Esophagus (tissue), 2 donors: ENCODE measurements at regions not wholly inside any gene's neighbourhood (a gene's known extent, or its start where the extent isn't known, plus 50 kb on each side); places are given as distances from the start of the nearest gene placed in this dataset.
A peak's percentile ranks its signal among the peaks of the same experiment; 100 is the strongest.

ENCODE experiments used
- H3K27ac ChIP-seq, 2 donors: one replicate each; pipeline ENCODE4 v1.5.1; 2013; ENCODE audit warnings: low read depth in 2 of 2, mild to moderate bottlenecking in 2 of 2, inconsistent platforms in 1 of 2, low read length in 1 of 2, moderate library complexity in 1 of 2
- H3K27me3 ChIP-seq, 2 donors: one replicate each; pipeline ENCODE4 v1.6.1; 2013; ENCODE audit warnings: low read length in 2 of 2, control low read depth in 1 of 2, mild to moderate bottlenecking in 1 of 2; ENCODE audit not compliant: insufficient read depth in 2 of 2, control insufficient read depth in 1 of 2
- H3K36me3 ChIP-seq, 2 donors: one replicate each; pipeline ENCODE4 v1.6.1; 2013; ENCODE audit warnings: low read length in 1 of 2; ENCODE audit not compliant: control insufficient read depth in 2 of 2, insufficient read depth in 2 of 2
- H3K4me1 ChIP-seq, 2 donors: one replicate each; pipeline ENCODE4 v1.6.1; 2013; ENCODE audit warnings: low read length in 1 of 2; ENCODE audit not compliant: control insufficient read depth in 2 of 2, insufficient read depth in 2 of 2
- H3K4me3 ChIP-seq, 2 donors: one replicate each; pipeline ENCODE4 v1.5.1; 2013; ENCODE audit warnings: low read length in 2 of 2, mild to moderate bottlenecking in 2 of 2, low read depth in 1 of 2, moderate library complexity in 1 of 2
- H3K9me3 ChIP-seq, 2 donors: one replicate each; pipeline ENCODE4 v1.6.1; 2013; ENCODE audit warnings: mild to moderate bottlenecking in 2 of 2, low read depth in 1 of 2, low read length in 1 of 2, moderate library complexity in 1 of 2; ENCODE audit not compliant: control insufficient read depth in 2 of 2, insufficient read depth in 1 of 2
- WGBS, 2 donors: extraction: QIAGEN DNeasy Blood & Tissue Kit; methylation state at CpG; one replicate each; pipeline ENCODE4 v1.1.7; 2013; 5-methylcytosine and 5-hydroxymethylcytosine counted together
- donor health status: healthy with polysubstance abuse.
- donor health status: Bipolar disorder and iron deficiency.

GRCh38 chr6:132089173-132089572 lies 138.0 kb upstream of the CCN2 start:
- Histone ChIP-seq H3K27me3 (no peaks in the 10 kb centered on the region), H3K36me3 (no peaks in the 10 kb centered on the region), H3K4me3 (no peak overlapping the region), H3K27ac (no peak overlapping the region), H3K4me1 (no peaks in the 10 kb centered on the region), H3K9me3 (no peaks in the 10 kb centered on the region)
- 75 to 85% methylated on average over 2 of the region's 2 CpGs for WGBS, 2 donors

- no peaks in the 10 kb centered on the region for H3K4me1 ChIP-seq
- no peak overlapping the region for H3K27ac ChIP-seq
- H3K9me3 ChIP-seq, result no peaks in the 10 kb centered on the region
- H3K36me3 ChIP-seq, result no peaks in the 10 kb centered on the region
- WGBS, 2 donors, result 80 to 81% methylated on average over 2 of the region's 2 CpGs
- H3K27me3 ChIP-seq, result no peaks in the 10 kb centered on the region
- H3K4me3 ChIP-seq, result no peak overlapping the region
Measured at GRCh38 chr6:132088150-132088549, 137.0 kb upstream of the CCN2 start.

GRCh38 chr6:132087391-132087790 lies 136.2 kb upstream of the CCN2 start:
- Histone ChIP-seq H3K4me3 (no peak overlapping the region), H3K27me3 (no peaks in the 10 kb centered on the region), H3K9me3 (no peaks in the 10 kb centered on the region), H3K36me3 (no peaks in the 10 kb centered on the region), H3K4me1 (no peaks in the 10 kb centered on the region), H3K27ac (no peak overlapping the region)
- 36 to 54% methylated on average over 2 of the region's 2 CpGs for WGBS, 2 donors

GRCh38 chr6:132085731-132086130 lies 134.6 kb upstream of the CCN2 start:
- WGBS, 2 donors, result 72 to 80% methylated on average over 5 of the region's 5 CpGs
- no peaks in the 10 kb centered on the region for H3K36me3 ChIP-seq
- H3K27ac ChIP-seq, result no peak overlapping the region
- no peaks in the 10 kb centered on the region for H3K9me3 ChIP-seq
- H3K27me3 ChIP-seq, result no peaks in the 10 kb centered on the region
- H3K4me3 ChIP-seq, result no peak overlapping the region
- no peaks in the 10 kb centered on the region for H3K4me1 ChIP-seq

GRCh38 chr6:132084811-132085509 lies 133.8 kb upstream of the CCN2 start:
- H3K4me3 ChIP-seq, result no peak overlapping the region
- H3K4me1 ChIP-seq, result no peaks in the 10 kb centered on the region
- H3K27ac ChIP-seq, result peak overlapping the region in 1 of 2 donors; percentile 31
- H3K36me3 ChIP-seq, result no peaks in the 10 kb centered on the region
- no peaks in the 10 kb centered on the region for H3K9me3 ChIP-seq
- H3K27me3 ChIP-seq, result no peaks in the 10 kb centered on the region
- 71 to 73% methylated on average over 3 of the region's 3 CpGs for WGBS, 2 donors

GRCh38 chr6:132082421-132082820 lies 131.2 kb upstream of the CCN2 start:
- Histone ChIP-seq H3K27me3 (no peaks in the 10 kb centered on the region), H3K4me3 (no peak overlapping the region), H3K27ac (no peak overlapping the region), H3K9me3 (no peaks in the 10 kb centered on the region), H3K36me3 (no peaks in the 10 kb centered on the region), H3K4me1 (no peaks in the 10 kb centered on the region)
- 88 to 89% methylated on average over 2 of the region's 2 CpGs for WGBS, 2 donors

- Histone ChIP-seq H3K4me3 (no peak overlapping the region), H3K36me3 (no peaks in the 10 kb centered on the region), H3K27ac (no peak overlapping the region), H3K4me1 (no peaks in the 10 kb centered on the region), H3K27me3 (no peaks in the 10 kb centered on the region), H3K9me3 (no peaks in the 10 kb centered on the region)
- WGBS, 2 donors, result 70 to 71% methylated on average over 1 of the region's 1 CpG
Measured at GRCh38 chr6:132081338-132081737, 130.2 kb upstream of the CCN2 start.

- Histone ChIP-seq H3K27ac (no peak overlapping the region), H3K36me3 (no peaks in the 10 kb centered on the region), H3K4me1 (no peaks in the 10 kb centered on the region), H3K27me3 (no peaks in the 10 kb centered on the region), H3K9me3 (no peaks in the 10 kb centered on the region), H3K4me3 (no peak overlapping the region)
- WGBS, 2 donors, result 94 to 97% methylated on average over 5 of the region's 5 CpGs
Measured at GRCh38 chr6:132079286-132079685, 128.1 kb upstream of the CCN2 start.

- no peak overlapping the region for H3K4me3 ChIP-seq
- WGBS, 2 donors, result 84 to 99% methylated on average over 3 of the region's 3 CpGs
- H3K4me1 ChIP-seq, result no peaks in the 10 kb centered on the region
- H3K27ac ChIP-seq, result no peak overlapping the region
- H3K27me3 ChIP-seq, result no peaks in the 10 kb centered on the region
- H3K9me3 ChIP-seq, result no peaks in the 10 kb centered on the region
- H3K36me3 ChIP-seq, result no peaks in the 10 kb centered on the region
Measured at GRCh38 chr6:132076452-132076851, 125.3 kb upstream of the CCN2 start.

- Histone ChIP-seq H3K27me3 (no peaks in the 10 kb centered on the region), H3K9me3 (no peaks in the 10 kb centered on the region), H3K27ac (no peak overlapping the region), H3K36me3 (no peaks in the 10 kb centered on the region), H3K4me1 (no peaks in the 10 kb centered on the region), H3K4me3 (no peak overlapping the region)
- WGBS, 2 donors, result 65 to 84% methylated on average over 1 of the region's 1 CpG
Measured at GRCh38 chr6:132072831-132073230, 121.7 kb upstream of the CCN2 start.
